HEK293 (cell line): ENCODE measurements at regions not wholly inside any gene's neighbourhood (a gene's known extent, or its start where the extent isn't known, plus 50 kb on each side); places are given as distances from the start of the nearest gene placed in this dataset.

Experiments
- CTCF ChIA-PET: fragments of 350-600 bp; formaldehyde crosslinking; extraction: SDS; loops from one replicate; lab custom pipeline; 2021; ENCODE audit warnings: antibody characterized with exemption; lab: Yijun Ruan, JAX
- POLR2A ChIA-PET: fragments of 300-600 bp; formaldehyde crosslinking; extraction: SDS; loops from one replicate; lab custom pipeline; 2020; ENCODE audit warnings: antibody characterized with exemption, inconsistent platforms; lab: Yijun Ruan, JAX
- H3K27ac ChIP-seq: fragments of 200-500 bp; sonication (Bioruptor generic); 2 replicates; pipeline ENCODE4 v1.5.1; 2014; ENCODE audit warnings: low read depth, low read length, control low read depth, inconsistent platforms; ENCODE audit errors: extremely low read depth
- H3K36me3 ChIP-seq, 2 experiments: fragments of 200-500 bp in 1 of 2; sonication (Bioruptor generic) in 1 of 2; 1 replicate in 1 of 2; 2 replicates in 1 of 2; pipeline ENCODE4 v1.5.1; 2014 to 2017; ENCODE audit warnings: inconsistent platforms in 2 of 2, low read length in 2 of 2; ENCODE audit not compliant: control insufficient read depth in 2 of 2, insufficient read depth in 1 of 2
- H3K4me1 ChIP-seq: fragments of 200-500 bp; sonication (Bioruptor generic); 2 replicates; pipeline ENCODE4 v1.5.1; 2014; ENCODE audit warnings: mild to moderate bottlenecking, low read length, inconsistent platforms; ENCODE audit not compliant: control insufficient read depth, insufficient read depth
- H3K4me3 ChIP-seq: 2 replicates; pipeline ENCODE4 v1.5.1; 2011; ENCODE audit warnings: low read depth, mild to moderate bottlenecking, control low read depth, low read length, moderate library complexity
- H3K9me3 ChIP-seq: fragments of 200-500 bp; sonication (Bioruptor generic); 2 replicates; pipeline ENCODE4 v1.5.1; 2014; ENCODE audit warnings: low read depth, low read length, inconsistent platforms; ENCODE audit not compliant: control insufficient read depth, insufficient read depth
- BCL11A ChIP-seq: fragments of 450-650 bp; formaldehyde crosslinking; IDR thresholded peaks from 2 replicates; pipeline ENCODE4 v1.5.1; 2016; ENCODE audit warnings: low read depth, missing biosample characterization, missing genetic modification characterization
- IKZF3 ChIP-seq: fragments of 450-650 bp; IDR thresholded peaks from 2 replicates; pipeline ENCODE4 v1.5.0; 2018; ENCODE audit warnings: missing biosample characterization, mild to moderate bottlenecking, missing genetic modification characterization, moderate library complexity
- KLF10 ChIP-seq: fragments of 450-650 bp; IDR thresholded peaks from 2 replicates; pipeline ENCODE4 v1.5.1; 2018; ENCODE audit warnings: missing biosample characterization, mild to moderate bottlenecking, missing genetic modification characterization
- REPIN1 ChIP-seq: fragments of 450-650 bp; formaldehyde crosslinking; IDR thresholded peaks from 2 replicates; pipeline ENCODE4 v1.5.1; 2017; ENCODE audit warnings: missing biosample characterization, missing genetic modification characterization, low read depth
- SP3 ChIP-seq: fragments of 450-650 bp; formaldehyde crosslinking; IDR thresholded peaks from 2 replicates; pipeline ENCODE4 v1.5.1; 2016; ENCODE audit warnings: missing biosample characterization, missing genetic modification characterization
- ZNF112 ChIP-seq: fragments of 450-650 bp; formaldehyde crosslinking; IDR thresholded peaks from 2 replicates; pipeline ENCODE4 v1.5.0; 2017; ENCODE audit warnings: missing biosample characterization, missing genetic modification characterization
- ZNF16 ChIP-seq: fragments of 450-650 bp; formaldehyde crosslinking; IDR thresholded peaks from 2 replicates; pipeline ENCODE4 v1.5.1; 2016; ENCODE audit warnings: low read depth, missing biosample characterization, missing genetic modification characterization
- ZNF184 ChIP-seq: fragments of 450-650 bp; IDR thresholded peaks from 2 replicates; pipeline ENCODE4 v1.5.1; 2018; ENCODE audit warnings: missing biosample characterization, mild to moderate bottlenecking, missing genetic modification characterization
- ZNF19 ChIP-seq: fragments of 450-650 bp; formaldehyde crosslinking; IDR thresholded peaks from 2 replicates; pipeline ENCODE4; 2016; ENCODE audit warnings: missing biosample characterization, missing genetic modification characterization, low read depth
- ZNF24 ChIP-seq: fragments of 450-650 bp; formaldehyde crosslinking; IDR thresholded peaks from 2 replicates; pipeline ENCODE4 v1.5.1; 2016; ENCODE audit warnings: missing biosample characterization, missing genetic modification characterization
- ZNF544 ChIP-seq: fragments of 450-650 bp; formaldehyde crosslinking; IDR thresholded peaks from 2 replicates; pipeline ENCODE4 v1.5.0; 2017; ENCODE audit warnings: missing biosample characterization, missing genetic modification characterization
- ZNF558 ChIP-seq: fragments of 450-650 bp; formaldehyde crosslinking; IDR thresholded peaks from 2 replicates; pipeline ENCODE4 v1.5.1; 2016; ENCODE audit warnings: missing biosample characterization, missing genetic modification characterization
- ZNF561 ChIP-seq: fragments of 450-650 bp; IDR thresholded peaks from 2 replicates; pipeline ENCODE4 v1.5.1; 2018; ENCODE audit warnings: missing biosample characterization, missing genetic modification characterization, borderline replicate concordance
- ZNF654 ChIP-seq: fragments of 450-650 bp; formaldehyde crosslinking; IDR thresholded peaks from 2 replicates; pipeline ENCODE4 v1.5.1; 2016; ENCODE audit warnings: low read depth, missing biosample characterization, missing genetic modification characterization
- ZNF747 ChIP-seq: fragments of 450-650 bp; formaldehyde crosslinking; IDR thresholded peaks from 2 replicates; pipeline ENCODE4 v1.5.1; 2016; ENCODE audit warnings: missing biosample characterization, missing genetic modification characterization
- ZNF768 ChIP-seq: fragments of 450-650 bp; formaldehyde crosslinking; IDR thresholded peaks from 2 replicates; pipeline ENCODE4 v1.5.1; 2018; ENCODE audit warnings: missing biosample characterization, mild to moderate bottlenecking, missing genetic modification characterization
- ZNF777 ChIP-seq: fragments of 450-650 bp; formaldehyde crosslinking; IDR thresholded peaks from 2 replicates; pipeline ENCODE4 v1.5.1; 2017; ENCODE audit warnings: missing biosample characterization, missing genetic modification characterization, borderline replicate concordance
- ZNF837 ChIP-seq: fragments of 450-650 bp; formaldehyde crosslinking; IDR thresholded peaks from 2 replicates; pipeline ENCODE4 v1.5.1; 2016; ENCODE audit warnings: missing biosample characterization, missing genetic modification characterization
- ZXDB ChIP-seq: fragments of 450-650 bp; formaldehyde crosslinking; IDR thresholded peaks from 2 replicates; pipeline ENCODE4 v1.5.1; 2016; ENCODE audit warnings: missing biosample characterization, missing genetic modification characterization
- TF ChIP-seq, protein P1 (sequence below): fragments of 450-650 bp; formaldehyde crosslinking; IDR thresholded peaks from 2 replicates; pipeline ENCODE4 v1.5.1; 2016; ENCODE audit warnings: missing biosample characterization, missing genetic modification characterization
- TF ChIP-seq, protein P2 (sequence below): sonication (generic); formaldehyde crosslinking; IDR thresholded peaks from 2 replicates; pipeline ENCODE4 v1.8.1; 2022; ENCODE audit warnings: mild to moderate bottlenecking, moderate library complexity, missing genetic modification reagents
- TF ChIP-seq, protein P3 (sequence below): fragments of 450-650 bp; formaldehyde crosslinking; IDR thresholded peaks from 2 replicates; pipeline ENCODE4; 2016; ENCODE audit warnings: missing biosample characterization, missing genetic modification characterization
- TF ChIP-seq, protein P4 (sequence below): fragments of 450-650 bp; formaldehyde crosslinking; IDR thresholded peaks from 2 replicates; pipeline ENCODE4 v1.5.1; 2016; ENCODE audit warnings: missing biosample characterization, missing genetic modification characterization

DNA sequence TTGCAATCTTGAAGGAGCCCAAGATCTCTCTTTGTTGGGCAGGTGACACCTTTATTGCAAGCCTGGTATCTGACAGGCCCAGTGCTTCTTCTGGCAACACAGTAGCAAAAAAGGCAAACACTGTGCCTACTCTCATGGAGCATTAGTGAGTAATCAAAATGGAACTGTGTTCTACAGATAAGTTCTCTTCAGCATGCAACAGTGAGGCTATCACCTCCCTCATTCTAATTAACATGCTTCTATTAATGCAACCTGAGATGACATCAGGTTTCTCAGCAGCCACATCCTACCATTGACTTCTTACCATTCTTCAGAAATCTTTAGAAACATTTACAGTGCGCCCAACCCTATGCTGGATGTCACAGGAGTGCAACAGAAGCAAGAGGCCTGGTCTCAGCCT is 77.9 kb upstream of the KCNMA1 start:
- no peaks in the 10 kb centered on the region for H3K36me3 ChIP-seq
- H3K9me3 ChIP-seq, result no peaks in the 10 kb centered on the region
- H3K4me3 ChIP-seq, result no peak overlapping the region
- no peak for TF ChIP-seq ZNF777
- no peak for TF ChIP-seq ZNF16 (tag by site-specific recombination)
- TF ChIP-seq KLF10 (tag by site-specific recombination), result no peak
- no peak for TF ChIP-seq ZNF561 (tag by site-specific recombination)
- TF ChIP-seq ZNF837 (tag by site-specific recombination), result no peak
- ChIA-PET POLR2A (no interaction called here), CTCF (interaction anchor here (1.0 to 5.0 kb wide), 7 partner anchors 14 to 551 kb away, joined by 3 to 65 read pairs (median 6); no protein-coding TSS in a partner anchor)
- H3K27ac ChIP-seq, result no peak overlapping the region
- no peaks in the 10 kb centered on the region for H3K4me1 ChIP-seq

DNA sequence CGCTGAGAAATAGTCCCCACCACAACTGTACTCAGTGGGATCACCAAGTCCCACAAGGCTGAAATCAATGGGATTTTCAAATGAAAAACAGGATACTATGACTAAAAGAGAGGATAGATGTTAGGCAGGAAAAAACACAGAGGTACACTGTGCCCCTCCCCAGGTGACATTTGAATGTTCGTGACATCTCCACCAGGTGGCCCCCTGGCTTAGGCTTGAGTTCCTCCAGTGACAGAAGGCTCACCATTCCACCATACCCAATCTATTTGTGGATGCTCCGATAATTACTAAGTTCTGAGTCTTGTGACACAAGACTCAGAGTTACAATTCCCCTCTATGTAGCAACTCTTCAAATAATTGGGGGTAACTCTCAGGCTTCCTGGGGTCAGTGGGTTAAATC is 77.5 kb upstream of the KCNMA1 start:
- Histone ChIP-seq H3K4me1 (no peaks in the 10 kb centered on the region), H3K4me3 (no peak overlapping the region), H3K27ac (no peak overlapping the region)
- TF ChIP-seq IKZF3 (tag by site-specific recombination) (no peak), ZNF654 (peak; percentile 38), ZNF558 (tag by site-specific recombination) (no peak), ZNF112 (tag by site-specific recombination) (no peak), SP3 (no peak)
- TF ChIP-seq, protein P1, sequence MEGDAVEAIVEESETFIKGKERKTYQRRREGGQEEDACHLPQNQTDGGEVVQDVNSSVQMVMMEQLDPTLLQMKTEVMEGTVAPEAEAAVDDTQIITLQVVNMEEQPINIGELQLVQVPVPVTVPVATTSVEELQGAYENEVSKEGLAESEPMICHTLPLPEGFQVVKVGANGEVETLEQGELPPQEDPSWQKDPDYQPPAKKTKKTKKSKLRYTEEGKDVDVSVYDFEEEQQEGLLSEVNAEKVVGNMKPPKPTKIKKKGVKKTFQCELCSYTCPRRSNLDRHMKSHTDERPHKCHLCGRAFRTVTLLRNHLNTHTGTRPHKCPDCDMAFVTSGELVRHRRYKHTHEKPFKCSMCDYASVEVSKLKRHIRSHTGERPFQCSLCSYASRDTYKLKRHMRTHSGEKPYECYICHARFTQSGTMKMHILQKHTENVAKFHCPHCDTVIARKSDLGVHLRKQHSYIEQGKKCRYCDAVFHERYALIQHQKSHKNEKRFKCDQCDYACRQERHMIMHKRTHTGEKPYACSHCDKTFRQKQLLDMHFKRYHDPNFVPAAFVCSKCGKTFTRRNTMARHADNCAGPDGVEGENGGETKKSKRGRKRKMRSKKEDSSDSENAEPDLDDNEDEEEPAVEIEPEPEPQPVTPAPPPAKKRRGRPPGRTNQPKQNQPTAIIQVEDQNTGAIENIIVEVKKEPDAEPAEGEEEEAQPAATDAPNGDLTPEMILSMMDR, result peak; percentile 21
- TF ChIP-seq, protein P2, sequence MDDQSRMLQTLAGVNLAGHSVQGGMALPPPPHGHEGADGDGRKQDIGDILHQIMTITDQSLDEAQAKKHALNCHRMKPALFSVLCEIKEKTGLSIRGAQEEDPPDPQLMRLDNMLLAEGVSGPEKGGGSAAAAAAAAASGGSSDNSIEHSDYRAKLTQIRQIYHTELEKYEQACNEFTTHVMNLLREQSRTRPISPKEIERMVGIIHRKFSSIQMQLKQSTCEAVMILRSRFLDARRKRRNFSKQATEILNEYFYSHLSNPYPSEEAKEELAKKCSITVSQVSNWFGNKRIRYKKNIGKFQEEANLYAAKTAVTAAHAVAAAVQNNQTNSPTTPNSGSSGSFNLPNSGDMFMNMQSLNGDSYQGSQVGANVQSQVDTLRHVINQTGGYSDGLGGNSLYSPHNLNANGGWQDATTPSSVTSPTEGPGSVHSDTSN (CRISPR knock-in tag), result no peak
- TF ChIP-seq, protein P3, sequence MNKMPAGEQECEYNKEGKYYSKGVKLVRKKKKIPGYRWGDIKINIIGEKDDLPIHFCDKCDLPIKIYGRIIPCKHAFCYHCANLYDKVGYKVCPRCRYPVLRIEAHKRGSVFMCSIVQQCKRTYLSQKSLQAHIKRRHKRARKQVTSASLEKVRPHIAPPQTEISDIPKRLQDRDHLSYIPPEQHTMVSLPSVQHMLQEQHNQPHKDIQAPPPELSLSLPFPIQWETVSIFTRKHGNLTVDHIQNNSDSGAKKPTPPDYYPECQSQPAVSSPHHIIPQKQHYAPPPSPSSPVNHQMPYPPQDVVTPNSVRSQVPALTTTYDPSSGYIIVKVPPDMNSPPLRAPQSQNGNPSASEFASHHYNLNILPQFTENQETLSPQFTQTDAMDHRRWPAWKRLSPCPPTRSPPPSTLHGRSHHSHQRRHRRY (tag by site-specific recombination), result no peak
- TF ChIP-seq, all 188 proteins: peak for 2
- H3K36me3 ChIP-seq, result no peaks in the 10 kb centered on the region
- ChIA-PET POLR2A (no interaction called here), CTCF (interaction anchor here (0.5 to 5.0 kb wide), 9 partner anchors 13 to 550 kb away, joined by 3 to 65 read pairs (median 5); no protein-coding TSS in a partner anchor)
- H3K9me3 ChIP-seq, result no peaks in the 10 kb centered on the region

DNA sequence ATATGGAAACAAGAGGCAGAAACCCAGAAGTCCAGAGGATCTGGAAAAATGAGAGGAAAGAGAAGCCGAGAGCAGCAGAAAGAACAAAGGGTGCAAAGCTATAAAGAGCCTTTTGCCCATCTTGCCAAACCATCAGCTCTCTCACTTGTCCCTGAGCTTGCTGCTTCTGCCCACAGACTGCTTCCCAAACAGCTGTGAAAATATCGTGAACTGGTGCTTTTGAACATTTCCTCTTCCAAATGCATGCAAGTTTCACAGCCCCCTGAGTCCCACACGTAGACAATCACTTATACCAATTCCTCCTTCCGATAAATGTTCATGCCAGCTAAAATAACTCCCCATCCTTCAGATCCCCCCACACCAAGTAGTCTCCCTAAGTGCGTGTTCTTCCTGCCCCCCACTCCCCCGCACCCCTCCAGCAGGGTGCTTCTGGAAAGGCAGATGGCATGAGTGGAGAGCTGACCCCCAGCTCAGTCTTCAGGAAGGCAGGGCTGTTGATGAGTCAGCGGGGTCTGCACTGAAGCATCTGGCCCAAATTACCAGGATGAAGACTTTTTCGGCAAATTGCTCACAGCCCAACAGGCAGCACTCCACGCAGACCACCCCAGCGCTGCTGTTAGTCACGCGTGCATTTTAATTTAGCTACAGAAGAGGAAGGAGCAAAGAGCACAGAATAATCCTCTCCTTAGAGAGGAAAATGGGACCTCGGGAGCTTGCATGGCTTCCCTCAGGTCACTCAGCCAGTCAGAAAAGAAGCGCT is 76.1 kb upstream of the KCNMA1 start:
- Histone ChIP-seq H3K9me3 (no peaks in the 10 kb centered on the region), H3K27ac (no peak overlapping the region), H3K4me3 (no peak overlapping the region), H3K4me1 (no peaks in the 10 kb centered on the region), H3K36me3 (no peaks in the 10 kb centered on the region)
- POLR2A ChIA-PET, result no interaction called here
- TF ChIP-seq ZNF24 (tag by site-specific recombination) (no peak), BCL11A (tag by site-specific recombination) (no peak), ZNF747 (tag by site-specific recombination) (no peak), ZNF184 (tag by site-specific recombination) (no peak), ZNF19 (tag by site-specific recombination) (no peak), ZNF768 (no peak), ZNF544 (tag by site-specific recombination) (no peak), ZXDB (tag by site-specific recombination) (no peak), REPIN1 (tag by site-specific recombination) (no peak)
- TF ChIP-seq, protein P4, sequence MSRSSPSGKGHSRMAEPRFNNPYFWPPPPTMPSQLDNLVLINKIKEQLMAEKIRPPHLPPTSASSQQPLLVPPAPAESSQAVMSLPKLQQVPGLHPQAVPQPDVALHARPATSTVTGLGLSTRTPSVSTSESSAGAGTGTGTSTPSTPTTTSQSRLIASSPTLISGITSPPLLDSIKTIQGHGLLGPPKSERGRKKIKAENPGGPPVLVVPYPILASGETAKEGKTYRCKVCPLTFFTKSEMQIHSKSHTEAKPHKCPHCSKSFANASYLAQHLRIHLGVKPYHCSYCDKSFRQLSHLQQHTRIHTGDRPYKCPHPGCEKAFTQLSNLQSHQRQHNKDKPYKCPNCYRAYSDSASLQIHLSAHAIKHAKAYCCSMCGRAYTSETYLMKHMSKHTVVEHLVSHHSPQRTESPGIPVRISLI (tag by site-specific recombination), result no peak
- CTCF ChIA-PET, result interaction anchor here (0.5 to 5.0 kb wide), 20 partner anchors 10 to 555 kb away, joined by 3 to 65 read pairs (median 4); no protein-coding TSS in a partner anchor
